GM18868 (cell line): ENCODE measurements at regions not wholly inside any gene's neighbourhood (a gene's known extent, or its start where the extent isn't known, plus 50 kb on each side); places are given as distances from the start of the nearest gene placed in this dataset.

Experiments
- ATAC-seq: cut with Tn5 transposase; IDR thresholded peaks from one replicate; pipeline ENCODE4 v1.9.1; 2021; ENCODE audit warnings: mild to moderate bottlenecking, moderate library complexity; ENCODE audit not compliant: unreplicated experiment

DNA sequence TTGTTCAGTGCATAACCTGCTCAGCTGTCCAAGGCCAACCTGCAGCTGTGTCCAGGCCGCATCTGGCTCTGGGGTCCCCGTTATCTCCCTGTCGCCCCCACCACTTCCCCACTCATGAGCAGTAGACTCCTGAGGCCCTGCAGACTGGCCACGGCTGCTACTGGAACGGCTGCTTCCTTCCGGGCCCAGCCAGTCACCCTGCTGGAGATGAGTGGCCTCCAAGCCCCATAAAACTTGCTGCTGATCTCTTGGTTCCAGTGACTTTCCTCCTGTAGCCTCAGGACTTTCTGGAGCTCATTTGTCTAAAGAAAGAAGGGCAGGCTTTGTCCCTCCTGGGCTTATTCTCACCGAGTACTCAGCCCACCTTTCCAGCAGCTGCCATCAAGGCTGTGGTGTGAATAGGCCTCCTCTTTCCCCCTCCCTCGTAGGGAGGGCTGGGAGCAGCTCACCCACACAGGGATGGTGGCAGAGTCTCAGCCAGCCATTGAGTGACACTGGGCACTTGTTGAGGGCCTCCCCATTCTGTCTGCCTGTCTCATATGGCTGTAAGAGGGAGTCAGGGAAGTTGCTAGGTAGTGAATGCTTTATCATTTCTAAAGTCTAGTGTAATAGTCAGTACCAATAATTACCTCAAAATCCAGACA is 257.3 kb downstream of the MYCN start:
- ATAC-seq: no peak

GRCh38 chr2:16196687-16197503 is 256.5 kb downstream of the MYCN start:
- no peak for ATAC-seq

GRCh38 chr2:16195681-16196070 is 255.3 kb downstream of the MYCN start:
- no peak for ATAC-seq

DNA sequence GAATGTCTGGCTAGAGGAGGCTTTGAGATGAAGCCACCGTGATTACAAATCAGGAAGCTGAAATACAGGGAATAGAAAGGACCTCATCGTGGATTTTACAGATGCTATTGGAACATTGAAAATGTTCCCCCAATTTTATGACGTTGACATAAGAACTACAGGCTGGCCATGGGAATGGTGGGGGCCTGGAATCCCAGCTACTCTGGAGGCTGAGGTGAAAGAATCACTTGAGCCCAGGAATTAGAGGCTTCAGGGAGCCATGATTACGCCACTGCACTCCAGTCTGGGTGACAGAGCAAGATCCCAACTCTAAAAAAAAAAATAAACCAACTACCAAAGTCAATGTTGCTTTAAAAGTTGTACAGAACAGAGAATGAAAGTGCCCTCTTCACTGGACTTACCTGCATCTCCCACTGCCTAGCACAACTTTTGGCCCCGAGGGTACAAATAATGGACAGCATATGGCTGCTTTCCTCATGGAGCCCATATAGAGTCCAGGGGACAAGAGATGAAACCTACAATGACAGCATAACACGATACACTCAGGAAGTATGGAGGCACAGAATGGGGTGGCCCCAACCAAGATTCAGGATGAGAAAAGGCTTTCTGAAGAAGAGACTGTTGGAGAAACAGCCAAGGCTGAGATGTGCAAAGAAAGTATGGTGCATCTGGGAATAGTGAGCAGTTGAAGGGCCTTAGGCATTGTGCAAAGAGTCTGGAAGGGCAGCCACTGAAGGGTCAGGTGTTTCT is 254.8 kb downstream of the MYCN start:
- ATAC-seq: no peak

- no peak for ATAC-seq
Measured at GRCh38 chr2:16194530-16194929, 254.2 kb downstream of the MYCN start.

- no peak for ATAC-seq
Measured at GRCh38 chr2:16194096-16194390, 253.7 kb downstream of the MYCN start.

DNA sequence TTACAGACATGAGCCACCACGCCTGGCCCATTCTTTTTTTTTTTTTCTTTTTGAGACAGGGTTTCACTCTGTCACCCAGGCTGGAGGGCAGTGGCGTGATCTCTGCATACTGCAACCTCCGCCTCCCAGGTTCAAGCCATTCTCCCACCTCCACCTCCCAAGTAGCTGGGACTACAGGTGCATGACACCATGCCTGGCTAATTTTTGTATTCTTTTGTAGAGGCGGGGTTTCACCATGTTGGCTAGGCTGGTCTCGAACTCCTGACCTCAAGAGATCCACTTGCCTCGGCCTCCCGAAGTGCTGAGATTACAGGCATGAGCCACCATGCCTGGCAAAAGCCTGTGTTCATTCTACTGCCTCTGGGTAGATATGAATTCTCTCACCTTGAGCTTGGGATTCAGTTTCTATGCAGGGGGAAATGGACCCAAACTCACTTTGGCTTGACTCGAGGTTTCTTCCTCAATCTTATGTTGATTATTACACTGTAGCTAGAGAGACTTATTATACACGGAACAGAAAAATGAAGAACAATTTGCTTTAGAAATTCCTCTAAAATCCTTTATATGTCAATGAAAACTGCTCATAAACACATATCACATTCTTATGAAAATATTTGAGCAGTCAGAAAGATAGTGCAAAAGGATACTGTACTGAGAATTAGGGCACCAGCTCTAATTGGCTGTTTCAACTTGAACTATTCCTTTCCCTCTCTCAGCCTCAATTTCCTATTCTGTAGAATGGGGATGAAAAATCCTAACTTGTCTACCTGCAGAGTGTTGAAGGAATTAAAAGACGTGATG is 252.3 kb downstream of the MYCN start:
- no peak for ATAC-seq

DNA sequence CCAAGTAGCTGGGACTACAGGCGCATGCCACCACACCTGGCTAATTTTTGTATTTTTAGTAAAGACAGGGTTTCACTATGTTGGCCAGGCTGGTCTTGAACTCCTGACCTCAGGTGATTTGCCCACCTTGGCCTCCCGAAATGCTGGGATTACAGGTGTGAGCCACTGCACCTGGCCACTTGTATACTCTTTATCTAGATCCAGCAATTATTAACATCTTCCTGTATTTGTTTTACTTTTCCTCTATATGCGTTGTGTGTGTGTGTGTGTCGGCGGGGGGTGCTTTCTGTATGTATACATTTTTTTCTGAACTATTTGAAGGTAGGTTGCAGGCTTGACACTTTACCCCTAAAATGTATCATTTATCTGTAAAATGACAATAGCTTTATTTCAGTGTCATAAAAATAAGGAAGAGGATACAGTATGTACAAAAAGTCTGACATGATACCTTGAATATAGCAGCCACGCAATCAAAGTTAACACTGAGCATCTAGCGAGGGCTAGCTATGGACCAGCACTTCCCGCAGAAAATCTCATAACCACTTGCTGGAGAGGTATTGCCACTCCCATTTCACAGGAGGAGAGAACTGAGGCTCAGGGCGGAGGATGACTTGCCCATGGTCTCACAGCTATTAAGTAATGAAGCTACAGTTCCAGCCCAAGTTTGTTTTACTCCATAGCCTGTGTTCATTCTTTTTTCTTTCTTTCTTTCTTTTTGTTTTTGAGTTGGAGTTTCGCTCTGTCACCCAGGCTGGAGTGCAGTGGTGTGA is 251.3 kb downstream of the MYCN start:
- no peak for ATAC-seq

GRCh38 chr2:16190446-16191270 is 250.3 kb downstream of the MYCN start:
- no peak for ATAC-seq

- no peak for ATAC-seq
Measured at GRCh38 chr2:16189836-16190160, 249.4 kb downstream of the MYCN start.

DNA sequence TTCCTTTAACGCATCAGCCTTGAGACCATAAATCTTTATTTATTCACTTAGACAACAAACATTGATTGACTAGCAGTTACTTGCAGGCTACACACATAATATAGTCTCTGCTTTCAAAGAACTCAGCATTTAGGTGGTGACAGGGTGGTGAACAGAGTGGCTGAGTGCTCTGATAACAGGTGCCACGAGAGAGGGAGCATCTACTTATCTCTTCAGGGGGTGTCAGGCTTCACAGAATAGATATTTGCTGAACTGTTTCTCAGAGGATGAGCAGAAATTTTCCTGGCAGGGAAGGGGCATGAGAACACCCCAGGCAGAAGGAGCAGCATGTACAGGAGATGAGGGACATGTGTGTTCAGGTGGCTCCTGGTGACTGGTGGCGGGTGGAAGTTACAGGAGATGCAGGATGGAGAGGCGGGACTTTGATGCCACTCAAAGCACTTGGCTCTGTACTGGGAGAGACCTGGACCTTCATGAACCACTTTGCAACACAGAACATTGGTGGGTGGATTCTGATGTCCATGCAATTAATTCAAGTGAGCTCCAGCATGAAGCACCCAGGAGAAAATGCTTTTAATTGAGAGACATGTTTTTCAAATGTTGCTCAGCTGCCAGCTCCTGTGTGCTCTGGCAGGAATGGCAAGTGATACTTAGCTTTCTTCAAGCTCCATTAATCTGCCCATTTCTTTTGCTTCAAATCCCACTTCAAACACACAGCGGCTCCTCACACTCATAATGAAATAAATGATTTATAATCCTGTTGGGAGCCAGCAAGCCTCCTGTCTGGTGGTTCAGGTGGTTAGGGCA is 248.9 kb downstream of the MYCN start:
- no peak for ATAC-seq

DNA sequence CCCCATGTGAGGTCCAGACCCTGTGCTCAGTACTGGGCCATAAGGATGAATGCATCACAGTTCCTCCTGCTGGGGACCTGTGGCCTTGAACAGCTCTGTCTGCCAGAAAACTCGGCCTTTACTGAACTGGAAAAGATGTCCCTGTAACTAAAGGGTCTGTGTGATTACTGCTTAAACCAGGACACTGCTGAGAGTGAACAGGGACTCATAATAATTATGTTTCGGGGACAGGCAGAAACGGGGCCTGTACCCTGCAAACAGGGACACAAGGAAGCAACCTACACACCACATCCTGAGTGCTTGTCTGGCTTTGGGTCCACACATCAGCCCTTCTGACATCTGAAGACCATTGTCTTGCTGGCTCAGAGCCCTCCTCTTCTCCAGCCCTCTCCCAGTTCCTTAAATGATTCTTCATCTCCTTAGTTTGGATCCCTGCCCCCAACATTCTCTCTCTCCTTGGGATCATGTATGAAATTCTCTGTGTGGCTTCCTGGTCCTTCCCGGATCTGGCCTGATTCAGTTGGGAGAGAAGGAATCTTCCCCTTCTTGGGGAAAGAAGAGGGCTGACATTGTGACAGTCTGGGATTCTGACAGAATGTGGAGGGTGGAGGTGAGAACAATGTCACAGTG is 248.0 kb downstream of the MYCN start:
- no peak for ATAC-seq

DNA sequence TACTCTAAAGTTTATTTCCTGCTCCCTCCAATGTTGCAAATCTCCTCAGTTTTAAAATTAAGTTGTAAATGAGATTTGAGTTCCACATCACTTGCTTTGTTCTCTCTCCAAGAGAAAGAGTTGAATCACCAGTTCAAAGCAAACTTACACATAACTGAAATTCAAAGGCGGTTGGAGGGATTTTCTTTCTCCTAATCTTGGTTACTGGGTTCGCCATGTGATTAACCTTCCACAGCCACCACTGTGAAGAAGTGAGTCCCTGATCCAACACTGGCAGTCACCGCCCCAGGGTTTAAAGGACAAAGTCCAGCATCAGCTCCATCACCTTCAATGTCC is 247.1 kb downstream of the MYCN start:
- no peak for ATAC-seq

DNA sequence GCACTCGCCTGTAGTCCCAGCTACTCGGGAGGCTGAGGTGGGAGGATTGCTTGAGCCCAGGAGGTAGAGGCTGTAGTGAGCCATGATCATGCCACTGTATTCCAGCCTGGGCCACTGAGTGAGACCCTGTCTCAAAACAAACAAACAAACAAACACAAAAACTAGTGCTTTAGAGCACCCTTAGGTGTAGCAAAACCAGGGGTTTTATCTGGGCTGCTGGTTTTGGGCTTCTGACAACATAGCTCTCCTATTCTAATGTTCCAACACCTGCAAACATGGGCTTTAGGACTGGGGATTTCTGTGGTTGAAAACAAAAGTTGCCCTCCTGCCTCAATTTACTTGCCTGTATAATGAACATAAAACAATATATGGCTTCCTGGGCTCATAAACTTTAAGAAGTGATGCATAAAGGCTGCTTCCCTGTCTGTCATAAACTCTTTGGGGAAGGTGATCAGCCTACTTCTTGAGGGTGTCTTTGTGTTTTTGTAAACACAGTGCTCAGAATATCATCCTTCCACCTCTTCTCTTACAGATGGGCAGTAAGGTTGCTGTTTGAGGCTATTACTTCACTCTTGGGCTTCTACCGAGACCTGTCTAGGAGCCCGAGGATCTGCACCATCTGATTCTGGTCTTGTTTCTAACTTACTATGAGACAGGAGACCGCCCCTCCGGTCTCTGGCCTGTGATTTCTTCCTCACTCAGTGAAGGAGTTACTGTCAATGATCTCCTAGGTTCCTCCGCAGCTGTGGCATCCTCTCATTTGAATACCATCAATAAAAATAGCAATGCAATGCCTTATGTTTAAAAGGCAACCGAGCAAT is 246.5 kb downstream of the MYCN start:
- no peak for ATAC-seq

- no peak for ATAC-seq
Measured at GRCh38 chr2:16185801-16186272, 245.5 kb downstream of the MYCN start.

DNA sequence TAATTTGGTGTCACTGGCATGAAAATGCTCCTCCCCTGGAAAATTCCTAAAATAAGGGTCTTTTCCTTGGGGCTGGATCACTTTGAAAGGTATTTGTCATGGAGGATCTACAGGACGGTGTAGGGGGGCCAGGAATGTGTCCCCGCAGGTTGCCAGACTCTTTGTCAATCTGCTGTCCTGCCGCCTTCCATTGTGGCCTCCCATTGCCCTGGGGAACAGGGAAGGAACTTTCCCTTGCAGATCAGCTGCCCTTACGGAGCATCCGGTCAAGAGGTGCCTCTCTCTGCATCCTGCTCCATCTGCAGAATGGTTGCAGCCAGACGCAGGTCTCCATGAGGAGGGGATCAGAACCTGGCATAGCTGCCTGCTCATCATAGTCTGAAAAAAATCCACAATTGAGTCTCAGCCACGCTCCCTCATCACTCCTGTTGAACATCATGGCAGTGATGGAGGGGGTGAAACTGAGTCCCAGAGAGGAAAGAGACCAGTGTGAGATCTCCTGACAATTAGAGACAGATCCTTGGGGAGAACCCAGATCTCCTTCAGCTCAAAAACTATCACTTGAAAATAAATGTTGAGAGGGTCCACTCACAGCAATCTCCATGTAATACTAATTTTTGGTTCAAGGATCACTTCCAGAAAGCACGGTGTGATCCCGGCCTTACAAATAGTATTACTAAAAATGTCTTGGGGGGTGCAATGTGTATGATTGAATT is 244.8 kb downstream of the MYCN start:
- ATAC-seq: no peak

- no peak for ATAC-seq
Measured at GRCh38 chr2:16184341-16184890, 244.1 kb downstream of the MYCN start.
